GM13977 (cell line): ENCODE measurements at regions not wholly inside any gene's neighbourhood (a gene's known extent, or its start where the extent isn't known, plus 50 kb on each side); places are given as distances from the start of the nearest gene placed in this dataset.

ENCODE experiments used
- DNase-seq: peaks from one replicate; pipeline ENCODE4 v3.0.0; 2012; ENCODE audit warnings: low spot score
- CTCF ChIP-seq: IDR thresholded peaks from 2 replicates; pipeline ENCODE4 v1.5.1; 2012; ENCODE audit warnings: mild to moderate bottlenecking, control low read depth; ENCODE audit not compliant: insufficient read depth; ENCODE audit errors: extremely low read depth, missing control alignments
- in situ Hi-C: fragments of 300-500 bp; cut with MboI; formaldehyde crosslinking; loops from one replicate; pipeline ENCODE4 v1.12.0; 2022; ENCODE audit warnings: low sequenced_read_pairs, low pct_unique_long_range_greater_than_20kb, mixed read lengths, inconsistent platforms; ENCODE audit not compliant: unreplicated experiment

GRCh38 chr10:93254180-93254853 lies 180.6 kb downstream of the CYP26A1 start:
- in situ Hi-C loops = no loop called here
- no peak for TF ChIP-seq CTCF
- no peak for DNase-seq

GRCh38 chr10:93255546-93255945 lies 181.9 kb downstream of the CYP26A1 start:
- no peak for TF ChIP-seq CTCF
- no peak for DNase-seq
- in situ Hi-C loops = no loop called here
